B cell (primary cell): ENCODE measurements at regions not wholly inside any gene's neighbourhood (a gene's known extent, or its start where the extent isn't known, plus 50 kb on each side); places are given as distances from the start of the nearest gene placed in this dataset.
"Not testable (repeated sequence)": the region's sequence is repeated elsewhere in the genome, so short reads cannot be mapped to it uniquely, and the experiment has no call there.

Experiments used
- ATAC-seq: fragments of 200-7000 bp; cut with Tn5 transposase; one replicate; pipeline ENCODE4 v1.10.0; 2021; ENCODE audit warnings: low read depth, mild to moderate bottlenecking, moderate number of reproducible peaks, moderate library complexity
- CTCF ChIA-PET: fragments of 350-600 bp; sonication (Branson Sonifier 250); formaldehyde crosslinking; loops from one replicate; lab custom pipeline; 2021; ENCODE audit warnings: antibody characterized with exemption, inconsistent platforms; lab: Charles Lee
- POLR2A ChIA-PET: fragments of 350-600 bp; sonication (Branson Sonifier 250); formaldehyde crosslinking; loops from one replicate; lab custom pipeline; 2021; ENCODE audit warnings: antibody characterized with exemption; lab: Charles Lee
- DNase-seq: peaks from one replicate; pipeline ENCODE4 v3.0.0; 2013
- H2AFZ ChIP-seq: 2 replicates; pipeline ENCODE4 v1.6.1; 2012; ENCODE audit warnings: mild to moderate bottlenecking, low read depth, low read length; ENCODE audit not compliant: insufficient read depth, poor library complexity, severe bottlenecking
- H3K27ac ChIP-seq, 2 donors: 1 replicate in 1 of 2; 2 replicates in 1 of 2; pipeline ENCODE4 v1.5.1; 2012 to 2013; ENCODE audit warnings: low read length in 2 of 2, mild to moderate bottlenecking in 2 of 2, moderate library complexity in 1 of 2
- H3K27me3 ChIP-seq, 4 experiments: fragments of 200-600 bp in 1 of 4; sonication (generic) in 1 of 4; replicated peaks in 1 of 4; 1 replicate in 2 of 4; 2 replicates in 2 of 4; pipeline versions ENCODE4 v1.6.1 to v1.7.0; 2013 to 2016; ENCODE audit warnings: low read length in 3 of 4, mild to moderate bottlenecking in 2 of 4, mixed read lengths in 1 of 4, moderate library complexity in 1 of 4; ENCODE audit not compliant: insufficient read depth in 4 of 4, control insufficient read depth in 3 of 4; ENCODE audit errors: control extremely low read depth in 1 of 4
- H3K36me3 ChIP-seq, 2 experiments: replicated peaks in 1 of 2; 1 replicate in 1 of 2; 2 replicates in 1 of 2; pipeline versions ENCODE4 v1.6.1 to v1.7.1; 2013; ENCODE audit warnings: low read length in 1 of 2; ENCODE audit not compliant: insufficient read depth in 2 of 2, control insufficient read depth in 1 of 2; ENCODE audit errors: control extremely low read depth in 1 of 2, extremely low read depth in 1 of 2
- H3K4me1 ChIP-seq, 2 donors: fragments of 200-600 bp in 1 of 2; sonication (generic) in 1 of 2; 1 replicate in 1 of 2; 2 replicates in 1 of 2; pipeline versions ENCODE4 v1.5.1 to v1.6.1; 2013 to 2017; ENCODE audit warnings: low read length in 2 of 2; ENCODE audit not compliant: control insufficient read depth in 2 of 2, insufficient read depth in 2 of 2
- H3K4me2 ChIP-seq: replicated peaks from 2 replicates; pipeline ENCODE3; 2012; ENCODE audit warnings: mild to moderate bottlenecking, low read depth, low read length; ENCODE audit not compliant: poor library complexity, severe bottlenecking
- H3K4me3 ChIP-seq, 5 experiments: fragments of 200-600 bp in 1 of 5; sonication (generic) in 1 of 5; 1 replicate in 3 of 5; 2 replicates in 2 of 5; pipeline versions ENCODE4 v1.5.1 to v1.7.0; 2011 to 2016; ENCODE audit warnings: low read length in 4 of 5, mild to moderate bottlenecking in 4 of 5, low read depth in 2 of 5, control low read depth in 1 of 5, moderate library complexity in 1 of 5; ENCODE audit not compliant: insufficient read depth in 1 of 5; ENCODE audit errors: control extremely low read depth in 1 of 5, extremely low read depth in 1 of 5
- H3K79me2 ChIP-seq: fragments of 200-600 bp; sonication (generic); one replicate; pipeline ENCODE4 v1.6.0; 2016; ENCODE audit warnings: low read length; ENCODE audit not compliant: control insufficient read depth, insufficient read depth
- H3K9ac ChIP-seq: fragments of 200-600 bp; sonication (generic); 2 replicates; pipeline ENCODE4 v1.6.1; 2017; ENCODE audit warnings: mild to moderate bottlenecking, low read length, moderate library complexity
- H3K9me3 ChIP-seq, 3 donors: one replicate each; pipeline versions ENCODE4 v1.6.1 to v1.7.1; 2013; ENCODE audit warnings: low read length in 2 of 3; ENCODE audit not compliant: control insufficient read depth in 2 of 3, insufficient read depth in 1 of 3; ENCODE audit errors: control extremely low read depth in 1 of 3
- H4K20me1 ChIP-seq: 2 replicates; pipeline ENCODE4 v1.6.0; 2012; ENCODE audit warnings: mild to moderate bottlenecking, low read length; ENCODE audit not compliant: insufficient read depth, control insufficient read depth, poor library complexity, severe bottlenecking
- H3K27ac Mint-ChIP-seq: one replicate; pipeline ENCODE4 v1.8.0; 2021; ENCODE audit warnings: mixed read lengths
- H3K27me3 Mint-ChIP-seq: one replicate; pipeline ENCODE4 v1.8.0; 2021; ENCODE audit warnings: mixed read lengths
- H3K4me1 Mint-ChIP-seq: one replicate; pipeline ENCODE4 v1.8.0; 2021; ENCODE audit warnings: mixed read lengths
- H3K4me3 Mint-ChIP-seq: one replicate; pipeline ENCODE4 v1.8.0; 2021; ENCODE audit warnings: mixed read lengths
- H3K9me3 Mint-ChIP-seq: one replicate; pipeline ENCODE4 v1.8.0; 2022; ENCODE audit warnings: mixed read lengths; ENCODE audit not compliant: insufficient read depth
- CTCF ChIP-seq: fragments of 200-600 bp; IDR thresholded peaks from one replicate; pipeline ENCODE4 v1.8.0; 2022; ENCODE audit warnings: antibody characterized with exemption, mild to moderate bottlenecking
- EZH2 ChIP-seq: IDR thresholded peaks from 2 replicates; pipeline ENCODE4 v1.6.1; 2012; ENCODE audit warnings: borderline replicate concordance, low read depth, mild to moderate bottlenecking, moderate library complexity, low read length; ENCODE audit not compliant: insufficient read depth, poor library complexity, severe bottlenecking
- WGBS: methylation state at CpG from one replicate; pipeline ENCODE4 v1.1.5; 2013; ENCODE audit warnings: missing lambda C conversion rate; ENCODE audit not compliant: insufficient coverage; 5-methylcytosine and 5-hydroxymethylcytosine counted together
- intact Hi-C: fragments of 100-400 bp; cut with micrococcal nuclease; formaldehyde crosslinking; loops from one replicate; pipeline ENCODE4 v1.10.0; 2022

- POLR2A ChIA-PET, H3K9me3 ChIP-seq, H3K4me3 Mint-ChIP-seq, H3K4me1 ChIP-seq, H3K79me2 ChIP-seq, H3K4me2 ChIP-seq, intact Hi-C loops, H3K27me3 Mint-ChIP-seq, H4K20me1 ChIP-seq, DNase-seq, H3K9ac ChIP-seq, H3K36me3 ChIP-seq, H3K4me1 Mint-ChIP-seq, H3K9me3 Mint-ChIP-seq, CTCF ChIA-PET, H3K27ac ChIP-seq, H3K4me3 ChIP-seq, H3K27ac Mint-ChIP-seq, H3K27me3 ChIP-seq, ATAC-seq, H2AFZ ChIP-seq: not testable (repeated sequence)
- 100% methylated on average over 1 of the region's 2 CpGs for WGBS
Measured at GRCh38 chr13:65321423-65321822, 1908.7 kb downstream of the PCDH9 start.

- Histone ChIP-seq H3K4me3 (no peak overlapping the region), H3K4me1 (no peaks in the 10 kb centered on the region), H3K27me3 (no peaks in the 10 kb centered on the region), H3K9me3 (peaks cover 0 to 25% (median 0%) of the 10 kb centered on the region in 3 donors), H3K4me2 (no peak overlapping the region), H3K79me2 (no peaks in the 10 kb centered on the region), H4K20me1 (no peaks in the 10 kb centered on the region), H2AFZ (no peak overlapping the region), H3K27ac (no peak overlapping the region), H3K36me3 (no peaks in the 10 kb centered on the region), H3K9ac (no peak overlapping the region)
- H3K4me1 Mint-ChIP-seq, result no peaks in the 10 kb centered on the region
- intact Hi-C loops, result no loop called here
- H3K27ac Mint-ChIP-seq, result no peak overlapping the region
- no peaks in the 10 kb centered on the region for H3K27me3 Mint-ChIP-seq
- no peak for DNase-seq
- ATAC-seq, result no peak
- H3K9me3 Mint-ChIP-seq, result peaks cover 4% of the 10 kb centered on the region
- no peak for TF ChIP-seq CTCF
- TF ChIP-seq EZH2, result no peak
- 69% methylated on average over 4 of the region's 4 CpGs for WGBS
- POLR2A ChIA-PET, result no interaction called here
- H3K4me3 Mint-ChIP-seq, result no peak overlapping the region
- CTCF ChIA-PET, result no interaction called here
Measured at GRCh38 chr13:65314008-65314407, 1916.1 kb downstream of the PCDH9 start.
